HK-2 (cell line): ENCODE measurements at regions not wholly inside any gene's neighbourhood (a gene's known extent, or its start where the extent isn't known, plus 50 kb on each side); places are given as distances from the start of the nearest gene placed in this dataset.
A peak's percentile ranks its signal among the peaks of the same experiment; 100 is the strongest.

Source experiments
- DNase-seq: peaks from one replicate; pipeline ENCODE4 v3.0.0-alpha.2; 2018; ENCODE audit not compliant: unreplicated experiment

DNA sequence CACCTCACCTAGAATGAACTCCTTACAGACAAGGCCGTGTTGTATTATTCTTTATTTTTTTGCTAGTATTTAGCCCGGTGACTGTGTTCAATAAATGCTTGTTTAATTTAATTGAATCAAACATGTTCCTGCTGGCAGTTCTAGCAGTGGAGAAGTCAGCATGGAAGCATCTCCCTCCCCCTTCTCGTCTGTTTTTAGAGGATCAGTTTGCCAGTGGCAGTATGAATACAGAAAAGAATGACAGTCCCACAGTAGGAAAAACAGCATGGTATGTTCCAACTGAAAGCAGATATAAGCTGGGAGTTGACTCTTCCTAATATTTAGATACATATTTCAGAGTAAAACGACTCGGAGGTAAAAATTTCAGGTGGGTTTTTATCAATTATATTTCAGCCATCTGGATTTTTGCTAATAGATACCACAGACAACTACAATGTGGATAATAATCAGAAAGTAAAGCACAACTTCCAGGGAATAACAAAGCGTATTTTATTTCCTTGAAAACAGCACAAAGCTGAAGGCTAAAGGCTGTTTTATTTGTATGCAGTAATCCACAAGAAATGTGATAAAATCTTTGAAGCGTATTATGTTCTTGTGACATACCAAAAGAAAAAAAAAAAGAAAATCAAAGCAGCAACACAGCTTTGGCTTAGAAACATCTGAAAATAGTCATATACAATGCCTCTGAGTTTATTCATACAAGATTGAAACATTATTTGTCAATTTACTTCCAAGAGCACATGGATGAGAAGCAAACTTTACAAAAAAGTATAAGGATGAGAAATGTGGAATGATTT lies 244.5 kb upstream of the KCNMB2 start:
- DNase-seq = no peak

DNA sequence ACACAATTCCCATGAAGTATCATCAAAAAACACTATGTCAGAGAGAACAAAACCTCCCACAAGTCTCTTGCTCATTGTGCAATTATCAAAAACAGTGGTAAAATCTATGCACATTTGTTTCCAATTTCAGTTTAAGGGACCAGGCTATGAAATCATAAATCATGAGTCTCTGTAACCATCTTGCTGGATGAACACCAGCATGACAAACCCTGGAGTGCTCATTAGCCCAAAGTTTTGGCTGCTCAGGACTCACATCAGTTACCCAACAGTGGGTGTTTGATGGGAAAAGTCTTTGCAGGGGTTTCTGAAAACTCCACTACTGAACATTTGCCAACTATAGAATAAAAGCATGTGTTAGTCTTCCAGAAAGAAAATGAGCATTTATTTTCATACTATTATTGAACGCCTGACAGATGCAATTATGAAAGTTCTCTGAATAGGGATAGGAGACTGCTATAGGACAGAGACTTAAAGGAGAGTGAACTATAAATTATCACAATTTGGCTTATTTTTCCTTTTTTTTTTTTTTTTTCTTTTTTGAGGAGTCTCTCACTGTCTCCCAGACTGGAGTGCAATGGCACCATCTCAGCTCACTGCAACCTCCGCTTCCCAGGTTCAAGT lies 240.8 kb upstream of the KCNMB2 start:
- no peak for DNase-seq

GRCh38 chr3:178297199-178297598 lies 239.0 kb upstream of the KCNMB2 start:
- no peak for DNase-seq

- DNase-seq = no peak
These were observed 238.5 kb upstream of the KCNMB2 start for GRCh38 chr3:178297740-178298139.

DNA sequence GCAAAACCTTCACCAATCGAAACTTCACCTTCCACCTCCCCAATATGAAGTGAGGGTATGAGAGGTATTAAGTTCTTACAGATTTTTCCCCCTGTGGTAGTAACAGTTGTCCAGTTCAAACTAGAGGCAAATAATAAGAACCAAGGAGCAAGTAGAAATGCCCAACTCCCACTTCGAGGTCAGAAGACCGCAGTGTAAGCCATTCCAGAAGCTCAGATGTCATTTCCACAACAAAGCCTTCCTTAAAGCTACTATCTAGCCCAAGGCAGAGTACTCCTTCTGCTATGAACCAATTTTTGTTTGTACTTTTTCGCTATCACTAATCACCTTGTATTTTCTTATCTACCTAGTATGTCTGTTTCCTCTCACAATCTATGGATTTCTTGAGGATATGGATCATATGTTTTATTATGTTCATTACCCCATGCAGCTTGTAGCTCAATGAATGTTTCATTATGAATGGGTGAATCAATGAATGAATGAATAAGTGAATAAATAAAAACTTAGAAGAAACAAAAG lies 235.7 kb upstream of the KCNMB2 start:
- DNase-seq = no peak

DNA sequence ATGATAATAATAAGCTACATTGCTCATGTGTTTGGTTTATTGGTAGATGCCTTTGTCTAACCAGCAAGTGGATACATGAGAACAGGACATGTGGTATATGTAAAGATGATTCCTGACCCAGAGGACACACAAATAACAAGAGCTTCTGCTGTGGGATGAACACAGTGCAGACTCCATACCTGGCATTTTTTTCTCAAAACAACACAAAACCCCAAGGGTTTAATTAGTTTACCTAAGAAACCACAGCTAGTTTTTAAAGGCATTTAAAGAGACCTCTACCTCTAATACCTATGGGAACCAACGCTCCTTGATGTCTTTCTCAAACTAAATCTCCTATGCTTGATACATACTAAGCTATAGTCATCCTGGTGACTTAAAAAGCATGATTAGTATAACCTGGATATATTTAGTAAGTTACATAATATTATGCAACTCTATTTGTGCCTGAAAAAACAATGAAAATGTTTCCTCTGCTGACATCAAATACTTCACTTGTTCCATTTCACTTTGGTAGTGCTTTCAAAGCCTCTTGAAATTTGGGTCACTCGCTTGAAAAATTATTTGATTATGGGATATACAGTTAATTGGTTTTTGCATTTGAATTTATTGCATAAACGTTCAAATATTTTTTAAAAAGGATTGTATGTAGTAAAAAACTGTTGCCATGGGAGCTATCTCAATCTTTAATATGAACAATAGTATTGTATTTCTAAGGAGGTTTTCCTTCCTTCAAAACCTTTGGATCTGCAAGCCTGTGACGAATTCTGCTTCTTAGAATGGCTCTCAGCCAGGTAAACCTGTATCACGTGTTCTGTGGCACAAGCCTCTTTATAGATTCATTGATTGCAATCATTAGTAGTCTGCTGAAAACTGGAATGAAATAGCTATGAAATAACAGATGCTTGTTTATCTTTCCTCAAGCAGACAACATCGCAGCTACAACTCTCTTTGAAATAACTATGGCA lies 233.0 kb upstream of the KCNMB2 start:
- DNase-seq = no peak

- no peak for DNase-seq
These were observed 231.3 kb upstream of the KCNMB2 start for GRCh38 chr3:178304758-178305467.

- no peak for DNase-seq
These were observed 229.7 kb upstream of the KCNMB2 start for GRCh38 chr3:178306432-178307115.

DNA sequence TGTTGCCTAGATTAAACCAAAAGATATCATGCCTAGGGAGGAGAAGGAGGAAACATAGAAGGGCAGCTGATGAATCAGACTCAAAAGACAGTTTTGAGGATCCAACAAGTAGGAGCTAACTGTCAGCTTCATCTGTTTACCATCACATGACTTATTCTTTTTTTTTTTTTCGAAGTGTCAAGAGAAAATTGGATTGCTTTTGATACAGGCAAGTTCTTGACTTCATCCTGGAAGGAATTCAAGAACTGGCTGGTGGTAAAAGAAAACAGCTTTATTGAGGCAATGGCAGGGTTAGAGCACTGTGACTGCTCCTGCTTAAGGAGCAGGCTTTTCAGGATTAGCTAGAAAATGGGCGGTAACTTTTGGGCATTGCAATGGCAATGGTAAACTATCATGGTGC lies 227.5 kb upstream of the KCNMB2 start:
- no peak for DNase-seq

GRCh38 chr3:178310949-178311348 lies 225.3 kb upstream of the KCNMB2 start:
- no peak for DNase-seq

DNA sequence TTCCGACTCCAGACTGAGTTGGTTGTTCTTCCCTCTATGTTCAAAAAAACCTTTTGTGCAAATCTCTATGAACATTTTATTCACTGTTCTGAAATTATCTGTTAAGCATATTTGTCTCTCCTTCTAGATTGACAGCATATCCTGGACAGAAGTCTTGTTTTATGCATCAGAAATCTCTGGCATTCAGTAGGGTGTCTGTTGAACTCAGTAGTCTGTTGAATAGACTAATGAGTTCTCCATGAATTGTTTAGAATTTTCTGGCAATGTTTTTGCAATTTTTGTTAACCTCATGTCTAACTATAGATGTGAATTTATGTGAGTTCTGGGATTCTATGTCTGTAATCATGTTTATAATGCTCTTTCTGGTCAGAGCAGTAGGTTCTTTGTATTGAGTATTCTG lies 222.5 kb upstream of the KCNMB2 start:
- DNase-seq = no peak

DNA sequence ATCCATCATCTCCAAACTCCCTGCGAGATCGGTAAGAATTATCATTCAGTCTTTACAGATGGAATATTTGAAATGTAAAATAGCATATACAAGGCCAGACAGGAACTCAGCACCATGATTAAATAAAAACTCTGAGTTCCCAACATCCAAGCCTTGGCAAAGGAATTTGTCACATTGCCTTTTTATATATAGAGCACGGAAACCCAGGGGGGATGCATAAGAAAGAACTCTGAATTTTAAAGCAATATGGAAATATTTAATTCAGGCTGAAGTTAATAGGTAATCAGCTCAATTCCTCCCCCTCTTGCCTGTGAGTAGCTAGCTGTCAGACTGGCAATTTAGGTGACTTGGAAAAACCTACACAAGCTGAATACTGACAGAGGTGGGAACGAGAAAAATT lies 217.9 kb upstream of the KCNMB2 start:
- DNase-seq = no peak

DNA sequence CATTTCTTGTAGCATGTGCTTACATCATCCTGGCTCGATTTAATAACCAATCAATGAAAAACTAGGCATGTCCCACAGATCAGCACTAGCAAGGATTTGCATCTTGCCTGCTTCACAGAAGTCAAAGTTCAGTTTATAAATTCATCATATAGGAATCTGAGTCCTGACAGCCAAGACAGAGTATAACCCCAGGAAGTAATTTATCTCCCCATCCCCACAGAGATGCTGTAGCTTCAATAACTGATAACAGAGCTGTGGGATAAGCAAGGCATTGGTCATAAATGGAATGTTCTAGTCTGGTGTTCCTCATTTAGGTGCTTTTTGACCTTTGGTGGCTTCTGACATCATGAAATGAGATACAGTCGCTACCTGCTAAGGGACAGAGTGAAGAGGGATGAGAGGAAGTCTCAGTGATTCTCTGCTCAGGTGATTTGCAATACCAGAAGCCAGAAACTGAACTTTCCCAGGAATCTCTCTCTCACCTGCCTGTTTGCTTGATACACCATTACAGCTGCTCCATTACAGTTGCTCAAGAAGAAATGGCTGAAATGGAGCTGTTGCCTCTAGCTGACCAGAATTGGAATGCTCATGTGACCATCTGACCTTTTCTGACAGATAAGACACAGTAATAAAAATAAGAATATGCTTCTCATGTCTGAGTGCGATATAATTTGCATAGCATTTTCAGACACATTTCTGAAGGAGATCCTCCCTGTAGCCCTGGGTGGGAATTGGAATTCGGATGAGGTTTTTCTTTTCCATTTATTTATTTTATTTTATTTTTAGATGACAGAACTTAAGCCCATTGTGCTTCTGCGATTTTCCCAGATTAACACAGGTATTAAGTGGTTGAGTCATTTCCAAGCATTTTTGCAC lies 217.1 kb upstream of the KCNMB2 start:
- DNase-seq = no peak

DNA sequence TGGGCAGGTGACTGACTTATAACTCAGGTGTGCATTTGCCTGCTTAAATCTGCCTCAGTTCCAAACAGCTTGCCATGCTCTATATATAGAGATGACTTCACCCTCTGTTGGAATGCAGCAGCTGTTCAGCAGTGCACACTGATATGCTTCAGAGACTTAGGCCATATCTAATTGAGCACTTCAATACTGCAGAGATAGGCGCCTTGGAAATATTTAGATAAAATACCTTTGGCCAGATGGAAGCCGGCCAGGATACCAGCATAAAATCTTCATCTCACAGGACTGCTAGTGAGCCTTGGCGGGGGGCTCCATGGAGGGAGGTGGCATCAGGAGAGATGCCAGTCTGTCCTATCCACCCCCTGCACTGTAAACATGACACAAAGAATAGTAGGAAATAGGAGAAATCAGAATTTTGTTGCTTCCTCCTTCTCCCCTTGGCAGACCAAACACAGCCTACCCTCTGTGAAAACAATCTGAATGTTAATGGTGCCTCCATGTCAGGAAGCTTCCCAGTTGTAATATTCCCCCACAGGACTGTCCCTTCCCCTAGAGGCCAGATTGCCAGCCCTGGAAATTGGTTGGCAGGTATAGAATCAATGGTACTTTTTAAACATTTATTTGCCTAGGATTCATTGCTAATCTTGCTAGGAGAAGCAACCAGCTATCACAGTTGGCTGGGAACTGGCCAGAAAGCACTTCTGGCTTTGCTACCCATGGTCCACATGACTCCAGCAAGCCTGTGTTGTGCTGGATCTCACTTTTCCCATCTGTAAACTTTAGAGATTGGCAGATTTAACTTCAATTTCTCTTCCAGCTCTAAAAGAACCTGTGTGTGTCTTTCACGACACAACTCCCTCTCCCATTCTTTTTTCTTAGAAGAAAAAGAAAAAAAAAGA lies 215.5 kb upstream of the KCNMB2 start:
- peak; percentile 19 for DNase-seq

- DNase-seq = no peak
These were observed 211.9 kb upstream of the KCNMB2 start for GRCh38 chr3:178324356-178324755.

DNA sequence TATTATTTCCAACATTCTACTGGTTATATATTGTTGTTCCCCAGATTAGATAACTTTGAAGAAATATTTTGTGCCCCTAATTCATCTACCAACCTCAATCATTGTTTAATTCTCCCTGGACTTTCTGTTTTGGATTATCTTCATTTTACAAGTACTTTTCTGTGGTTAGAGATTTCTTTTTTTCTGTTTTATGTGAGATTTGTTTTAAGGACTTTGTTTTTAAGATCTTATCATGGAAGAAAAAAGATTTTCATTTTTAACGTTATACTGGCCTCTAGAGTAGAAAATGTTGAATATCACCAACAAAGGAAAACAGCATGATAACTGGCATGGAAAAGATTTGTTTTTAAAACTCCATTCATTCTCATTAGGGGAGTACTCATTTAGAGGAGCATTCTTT lies 210.9 kb upstream of the KCNMB2 start:
- no peak for DNase-seq

- DNase-seq = no peak
These were observed 206.3 kb upstream of the KCNMB2 start for GRCh38 chr3:178329936-178330335.

GRCh38 chr3:178334239-178334638 lies 202.0 kb upstream of the KCNMB2 start:
- DNase-seq = no peak

- DNase-seq = no peak
These were observed 199.9 kb upstream of the KCNMB2 start for GRCh38 chr3:178336336-178336735.
